GM13977 (cell line): ENCODE measurements at regions not wholly inside any gene's neighbourhood (a gene's known extent, or its start where the extent isn't known, plus 50 kb on each side); places are given as distances from the start of the nearest gene placed in this dataset.
A peak's percentile ranks its signal among the peaks of the same experiment; 100 is the strongest.

ENCODE experiments used
- DNase-seq: peaks from one replicate; pipeline ENCODE4 v3.0.0; 2012; ENCODE audit warnings: low spot score
- in situ Hi-C: fragments of 300-500 bp; cut with MboI; formaldehyde crosslinking; loops from one replicate; pipeline ENCODE4 v1.12.0; 2022; ENCODE audit warnings: low sequenced_read_pairs, low pct_unique_long_range_greater_than_20kb, mixed read lengths, inconsistent platforms; ENCODE audit not compliant: unreplicated experiment
- TF ChIP-seq, protein P1 (sequence below): IDR thresholded peaks from 2 replicates; pipeline ENCODE4 v1.5.1; 2012; ENCODE audit warnings: mild to moderate bottlenecking, control low read depth; ENCODE audit not compliant: insufficient read depth; ENCODE audit errors: extremely low read depth, missing control alignments

DNA sequence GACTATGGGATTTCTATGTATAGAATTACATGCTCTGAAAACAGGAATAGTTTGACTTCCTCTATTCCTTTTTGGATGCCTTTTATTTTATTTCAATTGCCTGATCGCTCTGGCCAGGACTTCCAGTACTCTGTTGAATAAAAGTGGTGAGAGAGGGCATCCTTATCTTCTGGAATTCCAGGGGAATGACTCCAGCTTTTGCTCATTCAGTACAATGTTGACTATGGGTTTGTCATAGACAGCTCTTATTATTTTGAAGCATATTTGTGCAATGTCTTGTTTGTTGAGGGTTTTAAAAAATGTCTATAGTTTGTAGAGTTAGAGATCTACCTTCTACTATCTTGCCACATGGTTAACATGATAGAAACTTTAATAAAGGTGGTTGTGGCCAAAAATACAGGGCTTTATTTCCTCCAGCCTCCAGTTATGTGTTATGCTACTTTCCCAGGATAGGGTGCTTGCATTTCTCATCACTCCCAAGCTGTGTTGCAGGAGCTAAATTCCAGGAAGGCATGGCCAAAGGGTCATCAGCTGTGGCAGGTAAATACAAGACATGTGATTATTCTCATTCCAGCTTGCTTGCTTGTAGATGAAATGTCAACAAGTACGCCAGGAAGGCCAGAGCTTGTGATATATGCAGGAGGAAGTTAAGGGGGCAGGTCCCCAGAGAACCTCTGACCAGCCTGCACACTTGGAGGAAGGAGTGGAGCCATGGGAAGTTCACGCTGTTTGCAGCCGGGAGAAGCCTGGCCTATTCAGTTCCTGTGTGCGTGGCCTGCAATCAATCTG, 142.4 kb upstream of the CPXCR1 start:
- in situ Hi-C loops = no loop called here
- no peak for DNase-seq
- TF ChIP-seq, protein P1, sequence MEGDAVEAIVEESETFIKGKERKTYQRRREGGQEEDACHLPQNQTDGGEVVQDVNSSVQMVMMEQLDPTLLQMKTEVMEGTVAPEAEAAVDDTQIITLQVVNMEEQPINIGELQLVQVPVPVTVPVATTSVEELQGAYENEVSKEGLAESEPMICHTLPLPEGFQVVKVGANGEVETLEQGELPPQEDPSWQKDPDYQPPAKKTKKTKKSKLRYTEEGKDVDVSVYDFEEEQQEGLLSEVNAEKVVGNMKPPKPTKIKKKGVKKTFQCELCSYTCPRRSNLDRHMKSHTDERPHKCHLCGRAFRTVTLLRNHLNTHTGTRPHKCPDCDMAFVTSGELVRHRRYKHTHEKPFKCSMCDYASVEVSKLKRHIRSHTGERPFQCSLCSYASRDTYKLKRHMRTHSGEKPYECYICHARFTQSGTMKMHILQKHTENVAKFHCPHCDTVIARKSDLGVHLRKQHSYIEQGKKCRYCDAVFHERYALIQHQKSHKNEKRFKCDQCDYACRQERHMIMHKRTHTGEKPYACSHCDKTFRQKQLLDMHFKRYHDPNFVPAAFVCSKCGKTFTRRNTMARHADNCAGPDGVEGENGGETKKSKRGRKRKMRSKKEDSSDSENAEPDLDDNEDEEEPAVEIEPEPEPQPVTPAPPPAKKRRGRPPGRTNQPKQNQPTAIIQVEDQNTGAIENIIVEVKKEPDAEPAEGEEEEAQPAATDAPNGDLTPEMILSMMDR = no peak

GRCh38 chrX:88605222-88605583, 141.8 kb upstream of the CPXCR1 start:
- in situ Hi-C loops = no loop called here
- TF ChIP-seq, protein P1 = no peak
- DNase-seq = no peak

GRCh38 chrX:88612870-88613329, 134.1 kb upstream of the CPXCR1 start:
- DNase-seq = no peak
- TF ChIP-seq, protein P1 = no peak
- in situ Hi-C loops = no loop called here

DNA sequence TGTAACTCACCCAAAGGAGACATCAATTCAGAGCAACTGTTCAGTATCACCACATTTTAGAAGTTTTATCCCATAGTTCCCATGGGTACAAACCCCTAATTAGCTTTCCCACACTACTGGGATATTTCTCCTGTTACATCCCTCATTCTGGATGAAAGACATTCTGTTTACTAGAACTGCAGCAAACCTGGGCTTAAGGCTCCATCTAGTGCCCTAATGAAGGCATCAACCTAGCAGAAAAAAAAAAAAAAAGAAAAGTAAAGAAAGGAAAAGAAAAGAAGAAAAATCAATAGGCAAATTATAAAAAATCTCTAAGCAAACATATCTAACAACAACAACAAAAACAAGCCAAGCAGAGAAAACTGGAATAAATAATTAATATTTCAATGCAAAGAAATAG, 133.7 kb upstream of the CPXCR1 start:
- in situ Hi-C loops = no loop called here
- TF ChIP-seq, protein P1 = peak; percentile 43
- no peak for DNase-seq

GRCh38 chrX:88621278-88621677, 125.7 kb upstream of the CPXCR1 start:
- TF ChIP-seq, protein P1 = no peak
- in situ Hi-C loops = no loop called here
- DNase-seq = no peak

GRCh38 chrX:88655460-88655859, 91.6 kb upstream of the CPXCR1 start:
- TF ChIP-seq, protein P1 = no peak
- no peak for DNase-seq
- in situ Hi-C loops = no loop called here
